Activated naive CD4-positive, alpha-beta T cell treated with anti-CD3 and anti-CD28 coated beads, Interleukin-2, amount 50 U/mL, for 24 hours (primary cell): ENCODE measurements at regions not wholly inside any gene's neighbourhood (a gene's known extent, or its start where the extent isn't known, plus 50 kb on each side); places are given as distances from the start of the nearest gene placed in this dataset.
"Not testable (repeated sequence)": the region's sequence is repeated elsewhere in the genome, so short reads cannot be mapped to it uniquely, and the experiment has no call there.

Source experiments
- H3K27ac Mint-ChIP-seq: one replicate; pipeline ENCODE4 v1.8.0; 2021; ENCODE audit warnings: mild to moderate bottlenecking, mixed read lengths
- H3K27me3 Mint-ChIP-seq: one replicate; pipeline ENCODE4 v1.8.0; 2021; ENCODE audit warnings: mixed read lengths
- H3K36me3 Mint-ChIP-seq: one replicate; pipeline ENCODE4 v1.8.0; 2021; ENCODE audit warnings: mixed read lengths
- H3K4me1 Mint-ChIP-seq: one replicate; pipeline ENCODE4 v1.8.0; 2021; ENCODE audit warnings: mixed read lengths
- H3K4me3 Mint-ChIP-seq: one replicate; pipeline ENCODE4 v1.8.0; 2021; ENCODE audit warnings: mild to moderate bottlenecking, mixed read lengths
- H3K9me3 Mint-ChIP-seq: one replicate; pipeline ENCODE4 v1.8.0; 2021; ENCODE audit warnings: mixed read lengths

GRCh38 chr2:132220589-132220988 is 58.8 kb upstream of the ANKRD30BL start:
- H3K4me3 Mint-ChIP-seq, H3K9me3 Mint-ChIP-seq, H3K27ac Mint-ChIP-seq, H3K4me1 Mint-ChIP-seq, H3K36me3 Mint-ChIP-seq, H3K27me3 Mint-ChIP-seq: not testable (repeated sequence)

- not testable (repeated sequence) for H3K4me1 Mint-ChIP-seq, H3K27me3 Mint-ChIP-seq, H3K36me3 Mint-ChIP-seq, H3K4me3 Mint-ChIP-seq, H3K27ac Mint-ChIP-seq, H3K9me3 Mint-ChIP-seq
These were observed 60.1 kb upstream of the ANKRD30BL start for GRCh38 chr2:132221886-132222285.

DNA sequence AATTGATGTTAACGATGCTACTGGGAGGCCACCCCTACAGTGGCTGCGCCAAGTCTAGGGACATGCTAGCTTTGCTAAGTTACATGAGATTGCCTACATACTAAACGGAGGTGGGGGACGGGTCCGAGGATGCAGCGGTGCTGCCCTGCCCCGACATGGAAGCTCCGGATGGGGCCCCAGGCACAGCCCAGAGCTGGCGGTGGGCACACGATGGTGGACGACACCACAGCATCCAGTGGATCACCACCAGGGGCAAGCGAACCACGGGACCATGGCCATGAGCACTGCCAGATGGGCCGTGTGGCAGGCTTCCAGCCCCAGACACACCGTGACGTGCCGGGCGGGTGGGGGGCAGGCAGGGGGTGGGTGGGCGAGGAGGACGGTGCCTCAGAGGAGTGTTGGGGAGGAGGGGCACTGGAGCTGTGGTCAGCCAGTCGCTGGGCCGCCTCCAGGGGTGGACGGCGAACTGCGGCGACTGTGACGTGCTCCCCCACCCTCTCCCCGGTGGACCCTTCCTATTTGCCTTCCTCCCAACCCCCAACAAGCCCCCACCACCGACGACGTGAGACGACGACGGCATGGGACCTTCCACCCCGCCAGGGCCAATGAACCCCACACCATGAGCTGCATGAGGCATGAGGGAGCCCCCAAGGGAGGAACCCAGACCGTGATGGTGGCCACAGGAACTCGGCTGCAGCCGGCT is 90.6 kb upstream of the ANKRD30BL start:
- Mint-ChIP-seq H3K4me1 (no peaks in the 10 kb centered on the region), H3K9me3 (peaks cover 9% of the 10 kb centered on the region), H3K27ac (no peak overlapping the region), H3K27me3 (peaks cover 13% of the 10 kb centered on the region), H3K4me3 (no peak overlapping the region), H3K36me3 (peaks cover 2% of the 10 kb centered on the region)

DNA sequence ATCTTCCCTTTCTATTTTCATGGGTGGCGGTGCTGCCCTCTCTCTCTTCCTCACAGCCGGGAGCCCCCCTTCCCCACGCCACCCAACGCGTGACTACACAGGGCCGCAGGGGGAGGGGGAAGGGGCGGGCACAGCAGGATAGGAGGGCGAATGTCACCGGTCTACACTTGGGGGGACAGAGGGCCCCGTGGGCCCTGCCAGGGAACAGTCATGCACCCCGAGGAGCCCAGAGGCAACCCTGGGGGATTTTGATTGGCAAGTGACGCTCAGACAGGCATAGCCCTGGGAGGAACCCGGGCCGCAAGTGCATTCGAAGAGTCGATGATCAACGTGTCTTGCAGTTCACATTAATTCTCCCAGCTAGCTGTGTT is 91.1 kb upstream of the ANKRD30BL start:
- Mint-ChIP-seq H3K36me3 (peaks cover 2% of the 10 kb centered on the region), H3K4me1 (no peaks in the 10 kb centered on the region), H3K4me3 (no peak overlapping the region), H3K27ac (no peak overlapping the region), H3K27me3 (peaks cover 13% of the 10 kb centered on the region), H3K9me3 (peaks cover 9% of the 10 kb centered on the region)

DNA sequence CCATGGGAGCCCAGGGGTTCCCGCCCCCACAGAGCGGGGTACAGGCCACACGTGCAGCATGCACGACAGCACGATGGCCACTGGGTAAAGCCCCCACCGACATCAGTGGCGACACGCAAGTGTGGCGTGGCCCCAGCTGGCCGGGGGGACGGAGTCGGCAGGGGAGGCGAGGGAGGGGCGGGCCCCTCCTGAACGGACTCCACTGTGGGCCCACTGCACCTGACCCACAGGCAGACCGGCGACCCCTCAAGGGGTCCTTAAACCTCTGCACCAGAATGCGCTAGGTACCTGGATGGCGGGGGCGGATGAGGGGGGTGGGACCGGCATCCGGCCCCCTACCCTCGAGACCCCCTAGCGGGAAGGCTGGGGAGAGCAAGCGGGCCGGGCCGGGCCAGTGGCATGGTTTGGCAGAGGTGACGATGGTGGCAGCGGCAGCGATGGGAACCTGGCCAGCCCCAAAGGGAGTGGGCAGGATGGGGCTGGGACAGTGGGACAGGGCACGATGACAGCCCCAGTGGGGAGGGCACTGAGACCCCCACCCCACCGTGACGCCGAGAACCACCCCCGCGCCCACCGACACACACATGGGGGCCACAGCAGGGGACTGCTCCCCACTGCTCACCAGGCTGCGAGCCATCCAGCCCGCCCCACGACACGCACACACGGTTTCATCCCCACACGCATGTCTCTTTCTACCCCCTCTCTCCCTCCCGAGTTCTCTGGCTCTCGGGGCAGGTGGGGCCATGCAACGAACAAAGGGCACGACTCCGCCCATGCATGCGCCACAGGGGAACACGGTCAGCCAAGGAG is 91.9 kb upstream of the ANKRD30BL start:
- Mint-ChIP-seq H3K4me3 (no peak overlapping the region), H3K27ac (no peak overlapping the region), H3K9me3 (peaks cover 9% of the 10 kb centered on the region), H3K27me3 (peaks cover 13% of the 10 kb centered on the region), H3K36me3 (peaks cover 2% of the 10 kb centered on the region), H3K4me1 (no peaks in the 10 kb centered on the region)

GRCh38 chr2:132254306-132254919 is 92.7 kb upstream of the ANKRD30BL start:
- H3K9me3 Mint-ChIP-seq, H3K4me3 Mint-ChIP-seq, H3K27ac Mint-ChIP-seq, H3K36me3 Mint-ChIP-seq, H3K4me1 Mint-ChIP-seq: not testable (repeated sequence)
- peaks cover 17% of the 10 kb centered on the region for H3K27me3 Mint-ChIP-seq

DNA sequence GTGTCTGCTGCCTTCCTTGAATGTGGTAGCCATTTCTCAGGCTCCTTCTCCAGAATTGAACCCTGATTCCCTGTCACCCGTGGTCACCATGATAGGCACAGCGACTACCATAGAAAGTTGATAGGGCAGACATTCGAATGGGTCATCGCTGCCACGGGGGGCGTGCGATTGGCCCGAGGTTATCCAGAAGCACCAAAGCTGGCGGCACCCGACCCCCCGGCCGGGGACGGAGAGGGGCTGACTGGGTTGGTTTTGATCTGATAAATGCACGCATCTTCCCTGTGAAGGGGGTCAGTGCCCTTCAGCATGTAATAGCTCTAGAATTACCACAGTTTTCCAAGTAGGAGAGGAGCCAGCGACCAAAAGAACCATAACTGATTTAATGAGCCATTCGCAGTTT is 94.0 kb upstream of the ANKRD30BL start:
- H3K27ac Mint-ChIP-seq: no peak overlapping the region
- no peak overlapping the region for H3K4me3 Mint-ChIP-seq
- H3K4me1 Mint-ChIP-seq: no peaks in the 10 kb centered on the region
- H3K27me3 Mint-ChIP-seq: peaks cover 19% of the 10 kb centered on the region
- H3K36me3 Mint-ChIP-seq: peaks cover 3% of the 10 kb centered on the region
- no peaks in the 10 kb centered on the region for H3K9me3 Mint-ChIP-seq

- peaks cover 19% of the 10 kb centered on the region for H3K27me3 Mint-ChIP-seq
- no peak overlapping the region for H3K4me3 Mint-ChIP-seq
- no peaks in the 10 kb centered on the region for H3K9me3 Mint-ChIP-seq
- peaks cover 3% of the 10 kb centered on the region for H3K36me3 Mint-ChIP-seq
- no peaks in the 10 kb centered on the region for H3K4me1 Mint-ChIP-seq
- H3K27ac Mint-ChIP-seq: no peak overlapping the region
These were observed 94.6 kb upstream of the ANKRD30BL start for GRCh38 chr2:132256251-132256902.

DNA sequence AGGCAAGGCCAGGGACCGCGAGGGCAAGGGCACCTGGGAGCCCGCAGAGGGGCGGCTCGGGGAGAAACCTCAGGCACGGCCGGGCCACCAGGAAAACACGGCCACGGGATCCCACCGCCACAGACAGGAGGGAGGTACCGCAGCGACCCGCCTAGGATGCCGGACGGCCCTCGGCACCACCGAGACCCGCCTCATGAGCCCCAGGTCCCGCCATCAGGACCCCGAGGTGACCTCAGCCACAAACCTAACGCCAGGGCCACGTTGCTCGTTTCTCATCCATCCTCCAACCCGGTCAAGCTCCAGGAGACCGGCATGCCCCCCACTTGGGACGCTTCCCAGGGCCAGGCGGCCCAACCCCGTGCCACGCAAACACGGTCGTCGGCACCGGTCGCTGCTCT is 95.2 kb upstream of the ANKRD30BL start:
- not testable (repeated sequence) for H3K4me1 Mint-ChIP-seq

GRCh38 chr2:132257301-132258171 is 95.8 kb upstream of the ANKRD30BL start:
- H3K27me3 Mint-ChIP-seq: peaks cover 19% of the 10 kb centered on the region
- H3K4me1 Mint-ChIP-seq, H3K36me3 Mint-ChIP-seq, H3K27ac Mint-ChIP-seq, H3K4me3 Mint-ChIP-seq, H3K9me3 Mint-ChIP-seq: not testable (repeated sequence)

More for the DNA sequence above, 95.2 kb upstream of the ANKRD30BL start:
- H3K27ac Mint-ChIP-seq, H3K36me3 Mint-ChIP-seq, H3K9me3 Mint-ChIP-seq, H3K4me3 Mint-ChIP-seq: not testable (repeated sequence)
- H3K27me3 Mint-ChIP-seq: peaks cover 19% of the 10 kb centered on the region

DNA sequence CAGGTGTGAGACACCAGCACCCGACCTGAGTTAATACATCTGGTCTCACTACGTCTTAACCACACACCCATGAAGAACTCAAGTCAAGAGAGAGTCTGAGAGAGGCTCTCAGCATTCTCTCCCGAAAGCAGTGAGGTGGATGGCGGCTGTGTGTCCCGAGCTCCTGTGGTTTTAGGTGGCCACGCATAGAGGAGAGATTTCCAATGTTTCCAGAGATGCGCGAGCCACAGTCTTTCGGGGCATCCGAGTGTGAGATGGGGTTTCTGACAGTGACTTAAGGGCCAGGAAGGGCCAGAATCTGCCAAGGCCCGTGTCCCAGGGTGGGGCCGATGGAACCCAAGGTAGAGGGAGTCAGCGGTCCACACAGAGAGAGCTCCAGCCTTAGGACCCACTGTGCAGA is 97.5 kb upstream of the ANKRD30BL start:
- not testable (repeated sequence) for H3K9me3 Mint-ChIP-seq, H3K27ac Mint-ChIP-seq, H3K36me3 Mint-ChIP-seq, H3K4me3 Mint-ChIP-seq, H3K4me1 Mint-ChIP-seq
- peaks cover 18% of the 10 kb centered on the region for H3K27me3 Mint-ChIP-seq

DNA sequence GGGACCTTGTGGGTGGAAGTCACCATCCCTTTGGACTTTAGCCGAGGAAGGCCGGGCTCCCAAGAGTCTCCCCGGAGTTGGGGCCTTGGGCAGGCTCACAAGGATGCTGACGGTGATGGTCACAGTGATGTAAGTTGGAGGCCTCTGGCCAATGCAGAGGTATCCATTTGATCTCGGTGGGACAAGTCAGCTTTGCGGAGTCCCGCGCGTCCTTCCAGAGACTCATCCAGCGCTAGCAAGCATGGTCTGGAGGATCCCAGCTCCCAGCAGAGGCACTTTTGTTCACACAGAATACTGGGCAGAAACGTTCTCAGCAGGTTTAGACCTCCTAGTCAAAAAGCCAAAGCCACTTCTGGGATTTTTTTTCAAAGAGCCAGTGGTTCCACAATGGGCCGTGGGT is 103.8 kb upstream of the ANKRD30BL start:
- not testable (repeated sequence) for H3K4me1 Mint-ChIP-seq, H3K9me3 Mint-ChIP-seq, H3K27me3 Mint-ChIP-seq, H3K36me3 Mint-ChIP-seq, H3K27ac Mint-ChIP-seq, H3K4me3 Mint-ChIP-seq

- H3K36me3 Mint-ChIP-seq: no peaks in the 10 kb centered on the region
- H3K27me3 Mint-ChIP-seq: peaks cover 1% of the 10 kb centered on the region
- H3K4me3 Mint-ChIP-seq: no peak overlapping the region
- H3K27ac Mint-ChIP-seq: no peak overlapping the region
- no peaks in the 10 kb centered on the region for H3K9me3 Mint-ChIP-seq
- no peaks in the 10 kb centered on the region for H3K4me1 Mint-ChIP-seq
These were observed 105.3 kb upstream of the ANKRD30BL start for GRCh38 chr2:132267105-132267497.

DNA sequence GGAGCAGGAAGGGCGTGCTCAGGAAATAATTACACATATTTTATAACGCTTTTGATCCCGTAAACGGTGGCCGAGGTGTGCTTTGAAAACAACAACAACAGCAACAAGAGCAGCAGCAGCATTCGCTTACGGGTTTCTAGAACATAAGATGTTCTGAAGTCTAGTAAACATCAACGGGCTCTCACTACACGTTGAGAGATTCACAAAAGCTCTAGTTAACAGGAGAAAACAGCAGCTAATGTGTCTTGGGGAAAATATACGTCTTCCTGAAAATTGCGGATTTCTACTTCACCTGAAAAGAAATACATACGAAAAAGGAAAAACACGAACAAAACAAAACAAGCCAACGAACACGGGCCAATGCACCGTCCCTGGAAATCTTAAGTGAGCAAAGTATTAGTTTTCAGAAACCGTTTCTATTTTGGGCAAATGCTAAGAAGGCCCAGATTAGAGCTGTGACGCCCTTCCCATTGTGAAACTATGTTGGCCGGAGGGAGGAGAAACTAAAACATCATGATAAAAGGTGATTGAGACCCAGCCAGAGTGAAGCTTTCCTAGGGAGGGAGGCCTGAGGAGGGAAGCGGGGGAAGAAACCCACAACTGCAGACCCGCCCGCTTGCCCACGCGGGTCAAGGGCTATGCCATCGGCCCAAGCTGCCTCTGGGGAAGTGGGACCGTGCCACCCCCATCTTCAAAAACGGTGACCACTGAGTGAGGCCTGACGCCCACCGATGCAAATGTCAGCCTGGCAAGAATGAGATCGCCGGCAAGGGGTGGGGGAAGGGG is 105.9 kb upstream of the ANKRD30BL start:
- H3K4me3 Mint-ChIP-seq, H3K36me3 Mint-ChIP-seq, H3K4me1 Mint-ChIP-seq, H3K27ac Mint-ChIP-seq, H3K9me3 Mint-ChIP-seq, H3K27me3 Mint-ChIP-seq: not testable (repeated sequence)
